ENCODE measurements at regions not wholly inside any gene's neighbourhood (a gene's known extent, or its start where the extent isn't known, plus 50 kb on each side); places are given as distances from the start of the nearest gene placed in this dataset.
A peak's percentile ranks its signal among the peaks of the same experiment; 100 is the strongest.

- TF ChIP-seq CTCF (IDR thresholded peaks at IDR 0.05), result peak in 3 of 6 experiments; percentile 35 to 43 (median 36)
- TF ChIP-seq POLR2A (IDR thresholded peaks at IDR 0.05), result no peak
These were observed 162.3 kb upstream of the KLF14 start for GRCh38 chr7:130896051-130896881.

Data from Peyer's patch (tissue), 4 donors.